ENCODE measurements at regions not wholly inside any gene's neighbourhood (a gene's known extent, or its start where the extent isn't known, plus 50 kb on each side); places are given as distances from the start of the nearest gene placed in this dataset.

DNA sequence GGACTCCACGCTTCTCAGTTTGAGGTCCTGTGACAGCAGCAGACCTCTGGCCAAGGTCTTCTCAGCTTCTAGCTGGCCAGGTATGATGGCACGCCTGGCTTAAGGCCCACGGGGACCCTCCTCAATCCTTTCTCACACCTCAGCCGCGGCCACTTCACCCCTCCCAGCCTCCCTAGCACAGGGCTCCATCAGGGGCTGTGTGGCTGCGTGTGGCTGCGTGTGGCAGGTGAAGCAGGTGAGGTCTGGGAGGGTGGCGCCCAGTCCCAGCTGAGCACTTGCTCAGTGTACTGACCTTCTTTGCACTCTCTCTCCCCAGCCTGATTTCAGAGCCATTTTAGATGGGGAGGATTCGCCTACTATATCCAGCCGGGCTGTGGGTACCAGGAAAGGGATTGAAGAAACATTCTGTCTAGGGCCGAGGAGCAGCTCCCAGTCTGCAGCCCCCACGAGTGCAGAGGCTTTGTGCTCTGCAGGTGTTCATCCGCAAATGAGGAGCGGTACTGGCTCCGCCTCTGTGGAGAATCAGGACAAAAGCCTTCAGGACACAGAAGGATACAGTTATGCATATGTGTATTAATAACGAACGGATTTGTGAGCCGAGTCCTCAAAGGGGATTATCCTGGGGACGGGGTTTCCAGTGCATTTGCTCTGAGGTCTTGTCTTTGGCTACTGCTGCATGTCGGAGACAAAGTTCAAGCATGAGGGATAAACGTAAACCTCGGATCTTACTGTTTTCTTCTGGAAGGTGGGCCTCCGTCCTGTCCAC, 236.9 kb upstream of the RAB6C start (continued):
- TF ChIP-seq ZNF317 (CRISPR knock-in tag; IDR thresholded peaks at IDR 0.05; ENCODE audit: borderline replicate concordance, low read depth) (no peak), NFATC4 (CRISPR knock-in tag; IDR thresholded peaks at IDR 0.05) (no peak), SOX15 (CRISPR knock-in tag; IDR thresholded peaks at IDR 0.05) (no peak)
- TF ChIP-seq, protein P1, sequence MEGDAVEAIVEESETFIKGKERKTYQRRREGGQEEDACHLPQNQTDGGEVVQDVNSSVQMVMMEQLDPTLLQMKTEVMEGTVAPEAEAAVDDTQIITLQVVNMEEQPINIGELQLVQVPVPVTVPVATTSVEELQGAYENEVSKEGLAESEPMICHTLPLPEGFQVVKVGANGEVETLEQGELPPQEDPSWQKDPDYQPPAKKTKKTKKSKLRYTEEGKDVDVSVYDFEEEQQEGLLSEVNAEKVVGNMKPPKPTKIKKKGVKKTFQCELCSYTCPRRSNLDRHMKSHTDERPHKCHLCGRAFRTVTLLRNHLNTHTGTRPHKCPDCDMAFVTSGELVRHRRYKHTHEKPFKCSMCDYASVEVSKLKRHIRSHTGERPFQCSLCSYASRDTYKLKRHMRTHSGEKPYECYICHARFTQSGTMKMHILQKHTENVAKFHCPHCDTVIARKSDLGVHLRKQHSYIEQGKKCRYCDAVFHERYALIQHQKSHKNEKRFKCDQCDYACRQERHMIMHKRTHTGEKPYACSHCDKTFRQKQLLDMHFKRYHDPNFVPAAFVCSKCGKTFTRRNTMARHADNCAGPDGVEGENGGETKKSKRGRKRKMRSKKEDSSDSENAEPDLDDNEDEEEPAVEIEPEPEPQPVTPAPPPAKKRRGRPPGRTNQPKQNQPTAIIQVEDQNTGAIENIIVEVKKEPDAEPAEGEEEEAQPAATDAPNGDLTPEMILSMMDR (IDR thresholded peaks at IDR 0.05): no peak

DNA sequence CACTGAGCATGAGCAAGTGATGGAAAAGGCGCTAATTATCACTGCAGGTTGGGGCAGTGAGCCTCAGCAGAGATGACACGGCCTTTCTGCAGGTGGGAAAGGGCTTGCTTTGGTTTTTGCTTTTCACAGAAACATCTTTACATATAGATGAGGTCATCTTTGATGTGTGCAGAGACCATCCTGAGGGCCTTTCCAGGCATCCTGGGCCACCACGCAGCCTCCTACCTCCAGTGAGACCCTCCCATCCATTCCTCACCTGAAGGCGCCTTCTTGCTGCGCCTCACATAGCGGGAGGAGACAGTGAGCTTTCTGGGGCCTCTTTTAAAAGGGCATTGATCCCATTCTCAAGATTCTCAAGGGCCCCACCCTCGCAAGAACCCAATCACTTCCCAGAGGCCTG, 235.3 kb upstream of the RAB6C start:
- Mint-ChIP-seq H3K4me1 (peaks cover 16% of the 10 kb centered on the region), H3K27me3 (ENCODE audit: low read depth) (no peaks in the 10 kb centered on the region; the same call in 1 of the 2 replicates), H3K4me3 (no peak overlapping the region), H3K9me3 (peaks cover 10% of the 10 kb centered on the region; the same call in 1 of the 2 replicates), H3K27ac (no peak overlapping the region), H3K36me3 (no peaks in the 10 kb centered on the region)
- ATAC-seq (no peak), DNase-seq (ENCODE audit: low spot score) (no peak)
- TF ChIP-seq CBFB (CRISPR knock-in tag; IDR thresholded peaks at IDR 0.05; ENCODE audit: low read depth) (no peak), JAZF1 (CRISPR knock-in tag; IDR thresholded peaks at IDR 0.05) (no peak), SMAD4 (CRISPR knock-in tag; IDR thresholded peaks at IDR 0.05) (no peak), NR1H2 (CRISPR knock-in tag; IDR thresholded peaks at IDR 0.05) (no peak), ZNF232 (CRISPR knock-in tag; IDR thresholded peaks at IDR 0.05) (no peak), FOXP1 (CRISPR knock-in tag; IDR thresholded peaks at IDR 0.05; ENCODE audit: borderline replicate concordance) (no peak), EMX1 (CRISPR knock-in tag; IDR thresholded peaks at IDR 0.05) (no peak)
- TF ChIP-seq, protein P2, sequence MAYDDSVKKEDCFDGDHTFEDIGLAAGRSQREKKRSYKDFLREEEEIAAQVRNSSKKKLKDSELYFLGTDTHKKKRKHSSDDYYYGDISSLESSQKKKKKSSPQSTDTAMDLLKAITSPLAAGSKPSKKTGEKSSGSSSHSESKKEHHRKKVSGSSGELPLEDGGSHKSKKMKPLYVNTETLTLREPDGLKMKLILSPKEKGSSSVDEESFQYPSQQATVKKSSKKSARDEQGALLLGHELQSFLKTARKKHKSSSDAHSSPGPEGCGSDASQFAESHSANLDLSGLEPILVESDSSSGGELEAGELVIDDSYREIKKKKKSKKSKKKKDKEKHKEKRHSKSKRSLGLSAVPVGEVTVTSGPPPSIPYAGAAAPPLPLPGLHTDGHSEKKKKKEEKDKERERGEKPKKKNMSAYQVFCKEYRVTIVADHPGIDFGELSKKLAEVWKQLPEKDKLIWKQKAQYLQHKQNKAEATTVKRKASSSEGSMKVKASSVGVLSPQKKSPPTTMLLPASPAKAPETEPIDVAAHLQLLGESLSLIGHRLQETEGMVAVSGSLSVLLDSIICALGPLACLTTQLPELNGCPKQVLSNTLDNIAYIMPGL (CRISPR knock-in tag; IDR thresholded peaks at IDR 0.05): no peak
- TF ChIP-seq, protein P3, sequence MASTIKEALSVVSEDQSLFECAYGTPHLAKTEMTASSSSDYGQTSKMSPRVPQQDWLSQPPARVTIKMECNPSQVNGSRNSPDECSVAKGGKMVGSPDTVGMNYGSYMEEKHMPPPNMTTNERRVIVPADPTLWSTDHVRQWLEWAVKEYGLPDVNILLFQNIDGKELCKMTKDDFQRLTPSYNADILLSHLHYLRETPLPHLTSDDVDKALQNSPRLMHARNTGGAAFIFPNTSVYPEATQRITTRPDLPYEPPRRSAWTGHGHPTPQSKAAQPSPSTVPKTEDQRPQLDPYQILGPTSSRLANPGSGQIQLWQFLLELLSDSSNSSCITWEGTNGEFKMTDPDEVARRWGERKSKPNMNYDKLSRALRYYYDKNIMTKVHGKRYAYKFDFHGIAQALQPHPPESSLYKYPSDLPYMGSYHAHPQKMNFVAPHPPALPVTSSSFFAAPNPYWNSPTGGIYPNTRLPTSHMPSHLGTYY (CRISPR knock-in tag; IDR thresholded peaks at IDR 0.05): no peak
- TF ChIP-seq, protein P4, sequence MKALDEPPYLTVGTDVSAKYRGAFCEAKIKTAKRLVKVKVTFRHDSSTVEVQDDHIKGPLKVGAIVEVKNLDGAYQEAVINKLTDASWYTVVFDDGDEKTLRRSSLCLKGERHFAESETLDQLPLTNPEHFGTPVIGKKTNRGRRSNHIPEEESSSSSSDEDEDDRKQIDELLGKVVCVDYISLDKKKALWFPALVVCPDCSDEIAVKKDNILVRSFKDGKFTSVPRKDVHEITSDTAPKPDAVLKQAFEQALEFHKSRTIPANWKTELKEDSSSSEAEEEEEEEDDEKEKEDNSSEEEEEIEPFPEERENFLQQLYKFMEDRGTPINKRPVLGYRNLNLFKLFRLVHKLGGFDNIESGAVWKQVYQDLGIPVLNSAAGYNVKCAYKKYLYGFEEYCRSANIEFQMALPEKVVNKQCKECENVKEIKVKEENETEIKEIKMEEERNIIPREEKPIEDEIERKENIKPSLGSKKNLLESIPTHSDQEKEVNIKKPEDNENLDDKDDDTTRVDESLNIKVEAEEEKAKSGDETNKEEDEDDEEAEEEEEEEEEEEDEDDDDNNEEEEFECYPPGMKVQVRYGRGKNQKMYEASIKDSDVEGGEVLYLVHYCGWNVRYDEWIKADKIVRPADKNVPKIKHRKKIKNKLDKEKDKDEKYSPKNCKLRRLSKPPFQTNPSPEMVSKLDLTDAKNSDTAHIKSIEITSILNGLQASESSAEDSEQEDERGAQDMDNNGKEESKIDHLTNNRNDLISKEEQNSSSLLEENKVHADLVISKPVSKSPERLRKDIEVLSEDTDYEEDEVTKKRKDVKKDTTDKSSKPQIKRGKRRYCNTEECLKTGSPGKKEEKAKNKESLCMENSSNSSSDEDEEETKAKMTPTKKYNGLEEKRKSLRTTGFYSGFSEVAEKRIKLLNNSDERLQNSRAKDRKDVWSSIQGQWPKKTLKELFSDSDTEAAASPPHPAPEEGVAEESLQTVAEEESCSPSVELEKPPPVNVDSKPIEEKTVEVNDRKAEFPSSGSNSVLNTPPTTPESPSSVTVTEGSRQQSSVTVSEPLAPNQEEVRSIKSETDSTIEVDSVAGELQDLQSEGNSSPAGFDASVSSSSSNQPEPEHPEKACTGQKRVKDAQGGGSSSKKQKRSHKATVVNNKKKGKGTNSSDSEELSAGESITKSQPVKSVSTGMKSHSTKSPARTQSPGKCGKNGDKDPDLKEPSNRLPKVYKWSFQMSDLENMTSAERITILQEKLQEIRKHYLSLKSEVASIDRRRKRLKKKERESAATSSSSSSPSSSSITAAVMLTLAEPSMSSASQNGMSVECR (CRISPR knock-in tag; IDR thresholded peaks at IDR 0.05; ENCODE audit: borderline replicate concordance): no peak
- TF ChIP-seq, protein P5, sequence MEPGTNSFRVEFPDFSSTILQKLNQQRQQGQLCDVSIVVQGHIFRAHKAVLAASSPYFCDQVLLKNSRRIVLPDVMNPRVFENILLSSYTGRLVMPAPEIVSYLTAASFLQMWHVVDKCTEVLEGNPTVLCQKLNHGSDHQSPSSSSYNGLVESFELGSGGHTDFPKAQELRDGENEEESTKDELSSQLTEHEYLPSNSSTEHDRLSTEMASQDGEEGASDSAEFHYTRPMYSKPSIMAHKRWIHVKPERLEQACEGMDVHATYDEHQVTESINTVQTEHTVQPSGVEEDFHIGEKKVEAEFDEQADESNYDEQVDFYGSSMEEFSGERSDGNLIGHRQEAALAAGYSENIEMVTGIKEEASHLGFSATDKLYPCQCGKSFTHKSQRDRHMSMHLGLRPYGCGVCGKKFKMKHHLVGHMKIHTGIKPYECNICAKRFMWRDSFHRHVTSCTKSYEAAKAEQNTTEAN (CRISPR knock-in tag; IDR thresholded peaks at IDR 0.05): no peak
- TF ChIP-seq, protein P6, sequence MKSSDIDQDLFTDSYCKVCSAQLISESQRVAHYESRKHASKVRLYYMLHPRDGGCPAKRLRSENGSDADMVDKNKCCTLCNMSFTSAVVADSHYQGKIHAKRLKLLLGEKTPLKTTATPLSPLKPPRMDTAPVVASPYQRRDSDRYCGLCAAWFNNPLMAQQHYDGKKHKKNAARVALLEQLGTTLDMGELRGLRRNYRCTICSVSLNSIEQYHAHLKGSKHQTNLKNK (CRISPR knock-in tag; IDR thresholded peaks at IDR 0.05): no peak
- ChIA-PET CTCF (interaction anchor here (0.9 to 1.7 kb wide), 8 partner anchors 9 to 347 kb away, joined by 3 to 24 read pairs (median 4); no protein-coding TSS in a partner anchor), POLR2A (interaction anchor here (0.6 kb wide), 1 partner anchor 518 kb away, joined by 3 read pairs; no protein-coding TSS in a partner anchor)
